ENCODE measurements at regions not wholly inside any gene's neighbourhood (a gene's known extent, or its start where the extent isn't known, plus 50 kb on each side); places are given as distances from the start of the nearest gene placed in this dataset.

DNA sequence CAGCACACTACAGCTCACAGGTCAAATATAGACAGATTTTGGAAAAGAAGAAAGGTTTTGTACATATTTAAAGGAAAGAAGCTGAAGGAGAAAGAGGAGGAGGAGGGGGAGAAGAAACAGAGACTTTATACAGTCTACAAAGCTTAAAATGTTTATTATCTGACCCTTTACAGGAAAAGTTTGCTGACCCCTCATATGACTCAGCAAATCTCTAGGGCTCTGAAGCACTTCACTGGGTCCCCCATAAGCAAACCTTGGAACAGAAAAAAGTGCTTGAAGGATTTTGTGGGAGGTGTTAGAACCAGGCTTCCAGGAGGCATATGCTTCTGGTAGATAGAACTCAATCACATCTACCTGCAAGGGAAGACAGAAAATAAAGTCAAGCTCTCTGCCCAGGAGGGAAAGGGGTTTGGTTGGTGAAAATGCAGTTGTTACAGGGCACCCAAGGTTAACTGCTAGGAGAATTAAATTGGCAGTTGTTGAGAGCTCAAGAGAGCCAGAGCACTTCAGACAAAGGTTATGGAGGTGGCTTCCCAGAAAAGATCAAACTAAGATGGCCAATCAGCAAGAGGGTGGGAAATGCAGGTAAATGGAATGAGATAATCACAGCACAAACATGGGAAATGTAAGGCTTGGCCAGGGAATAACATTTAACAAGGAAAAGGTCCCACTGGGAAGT is 207.4 kb upstream of the SGK1 start:
- DNase-seq (ENCODE audit: low read depth in 2 of 2): no peak
- TF ChIP-seq, protein P1, sequence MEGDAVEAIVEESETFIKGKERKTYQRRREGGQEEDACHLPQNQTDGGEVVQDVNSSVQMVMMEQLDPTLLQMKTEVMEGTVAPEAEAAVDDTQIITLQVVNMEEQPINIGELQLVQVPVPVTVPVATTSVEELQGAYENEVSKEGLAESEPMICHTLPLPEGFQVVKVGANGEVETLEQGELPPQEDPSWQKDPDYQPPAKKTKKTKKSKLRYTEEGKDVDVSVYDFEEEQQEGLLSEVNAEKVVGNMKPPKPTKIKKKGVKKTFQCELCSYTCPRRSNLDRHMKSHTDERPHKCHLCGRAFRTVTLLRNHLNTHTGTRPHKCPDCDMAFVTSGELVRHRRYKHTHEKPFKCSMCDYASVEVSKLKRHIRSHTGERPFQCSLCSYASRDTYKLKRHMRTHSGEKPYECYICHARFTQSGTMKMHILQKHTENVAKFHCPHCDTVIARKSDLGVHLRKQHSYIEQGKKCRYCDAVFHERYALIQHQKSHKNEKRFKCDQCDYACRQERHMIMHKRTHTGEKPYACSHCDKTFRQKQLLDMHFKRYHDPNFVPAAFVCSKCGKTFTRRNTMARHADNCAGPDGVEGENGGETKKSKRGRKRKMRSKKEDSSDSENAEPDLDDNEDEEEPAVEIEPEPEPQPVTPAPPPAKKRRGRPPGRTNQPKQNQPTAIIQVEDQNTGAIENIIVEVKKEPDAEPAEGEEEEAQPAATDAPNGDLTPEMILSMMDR (IDR thresholded peaks at IDR 0.05; ENCODE audit: low read depth, low read length): no peak
- H3K4me3 ChIP-seq (replicated peaks in 1 of 2; ENCODE audit: low read depth in 2 of 2, low read length in 2 of 2): no peak overlapping the region

DNA sequence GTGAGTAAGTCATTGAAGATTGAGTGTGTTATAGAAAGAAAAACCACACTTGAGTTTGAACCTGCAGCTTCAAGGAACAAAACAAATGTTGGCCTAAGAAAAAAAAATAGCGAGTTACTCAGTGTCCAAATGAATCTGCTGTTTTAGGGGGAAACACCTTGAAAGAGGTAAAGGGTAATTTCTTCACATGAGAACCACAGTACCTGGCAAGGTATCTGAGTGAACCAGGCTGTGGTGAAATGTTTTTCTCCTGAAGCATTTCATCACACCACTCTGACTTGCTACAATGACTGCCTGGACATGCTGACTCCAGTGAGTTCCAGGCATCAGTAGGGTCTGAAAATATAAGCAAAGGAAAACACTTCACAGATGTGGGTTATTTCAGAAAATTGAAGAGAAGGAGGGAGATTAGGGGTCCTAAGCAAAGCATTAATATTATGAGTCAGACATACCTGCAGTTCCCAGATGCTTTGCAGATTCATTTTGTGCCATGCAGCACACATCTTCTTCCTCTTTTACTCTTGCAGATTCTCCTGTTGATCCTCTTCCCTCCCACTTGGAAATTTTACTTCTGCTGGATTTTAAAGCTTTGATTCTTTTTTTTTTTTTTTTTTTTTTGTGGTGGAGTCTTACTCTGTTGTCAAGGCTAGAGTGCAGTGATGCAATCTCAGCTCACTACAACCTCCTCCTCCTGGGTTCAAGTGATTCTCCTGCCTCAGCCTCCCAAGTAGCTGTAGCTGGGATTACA is 206.2 kb upstream of the SGK1 start:
- no peak overlapping the region for H3K4me3 ChIP-seq (replicated peaks in 1 of 2; ENCODE audit: low read depth in 2 of 2, low read length in 2 of 2)
- TF ChIP-seq, protein P1 (IDR thresholded peaks at IDR 0.05; ENCODE audit: low read depth, low read length): no peak
- no peak for DNase-seq (ENCODE audit: low read depth in 2 of 2)

DNA sequence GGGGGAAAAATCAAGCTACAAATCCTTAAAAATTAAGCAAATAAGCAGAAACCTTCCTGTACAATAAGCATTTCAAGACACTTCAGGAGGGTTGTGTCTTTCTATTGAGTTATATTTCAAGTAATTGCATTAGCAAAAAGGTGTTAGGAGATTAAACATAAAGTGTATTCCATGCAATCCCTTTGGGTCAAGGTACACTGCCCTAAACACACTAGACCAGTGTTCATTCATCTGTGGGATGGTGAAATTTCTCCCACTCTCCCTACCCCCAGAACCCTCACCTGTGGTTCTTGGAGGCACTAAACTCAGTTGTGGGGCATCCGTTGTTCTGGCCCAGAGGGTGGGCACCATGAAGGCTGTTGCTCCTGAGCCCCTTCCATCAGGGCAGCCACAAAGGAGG is 205.1 kb upstream of the SGK1 start:
- DNase-seq (ENCODE audit: low read depth in 2 of 2): no peak
- H3K4me3 ChIP-seq (replicated peaks in 1 of 2; ENCODE audit: low read depth in 2 of 2, low read length in 2 of 2): no peak overlapping the region
- TF ChIP-seq, protein P1 (IDR thresholded peaks at IDR 0.05; ENCODE audit: low read depth, low read length): no peak

DNA sequence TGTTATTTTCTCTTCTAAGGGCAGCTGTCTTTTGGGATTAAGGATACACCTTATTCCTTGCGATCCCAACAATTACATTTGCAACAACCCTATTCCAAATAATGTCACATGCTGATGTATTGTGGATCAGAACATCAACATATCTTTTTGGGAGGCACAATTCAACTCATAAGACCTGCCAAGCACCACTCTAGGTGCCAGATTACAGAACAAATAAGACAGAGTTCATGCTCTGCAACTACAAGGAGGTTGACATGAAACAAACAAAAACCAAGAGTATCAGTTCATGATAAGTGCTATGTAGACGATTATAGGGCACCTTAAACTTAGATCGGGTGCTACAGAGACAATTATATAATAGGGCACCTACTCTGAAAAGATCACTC is 203.2 kb upstream of the SGK1 start:
- no peak overlapping the region for H3K4me3 ChIP-seq (replicated peaks in 1 of 2; ENCODE audit: low read depth in 2 of 2, low read length in 2 of 2)
- TF ChIP-seq, protein P1 (IDR thresholded peaks at IDR 0.05; ENCODE audit: low read depth, low read length): no peak
- no peak for DNase-seq (ENCODE audit: low read depth in 2 of 2)

GRCh38 chr6:134520181-134521115 is 202.5 kb upstream of the SGK1 start:
- DNase-seq (ENCODE audit: low read depth in 2 of 2): peak; percentile 65 to 79
- TF ChIP-seq, protein P1 (IDR thresholded peaks at IDR 0.05; ENCODE audit: low read depth, low read length): no peak
- no peak overlapping the region for H3K4me3 ChIP-seq (replicated peaks in 1 of 2; ENCODE audit: low read depth in 2 of 2, low read length in 2 of 2)

DNA sequence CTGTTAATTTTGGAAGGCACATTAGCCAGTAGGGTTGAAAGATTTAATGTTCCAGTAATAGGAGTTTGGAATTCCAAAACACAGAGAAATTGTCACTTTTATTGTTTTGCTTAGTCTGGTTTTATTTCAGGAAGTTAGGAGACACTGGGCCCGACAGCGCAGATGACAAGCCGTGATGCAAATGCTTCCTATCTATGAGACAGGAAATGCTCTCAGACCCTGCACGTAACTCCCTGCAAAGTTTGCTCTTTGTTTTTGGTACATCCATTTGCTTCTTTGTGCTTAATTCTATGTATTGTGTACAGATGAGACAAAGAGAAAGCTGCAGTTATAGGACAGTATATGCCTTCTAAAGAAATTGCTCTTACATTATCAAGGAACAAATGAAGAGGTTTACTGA is 201.6 kb upstream of the SGK1 start:
- DNase-seq (ENCODE audit: low read depth in 2 of 2): peak; percentile 74 to 84
- H3K4me3 ChIP-seq (replicated peaks in 1 of 2; ENCODE audit: low read depth in 2 of 2, low read length in 2 of 2): no peak overlapping the region
- TF ChIP-seq, protein P1 (IDR thresholded peaks at IDR 0.05; ENCODE audit: low read depth, low read length): no peak

Measured in cardiac fibroblast (primary cell).